NCI-H226 (cell line): ENCODE measurements at regions not wholly inside any gene's neighbourhood (a gene's known extent, or its start where the extent isn't known, plus 50 kb on each side); places are given as distances from the start of the nearest gene placed in this dataset.

ENCODE experiments used
- DNase-seq: peaks from one replicate; pipeline ENCODE4 v3.0.0-alpha.2; 2015

- no peak for DNase-seq
These were observed 153.5 kb upstream of the FOXF1 start for GRCh38 chr16:86356804-86357203.

- no peak for DNase-seq
These were observed 153.0 kb upstream of the FOXF1 start for GRCh38 chr16:86357303-86357702.

- no peak for DNase-seq
These were observed 152.4 kb upstream of the FOXF1 start for GRCh38 chr16:86357950-86358349.

GRCh38 chr16:86359571-86359970 is 150.8 kb upstream of the FOXF1 start:
- DNase-seq: no peak

- DNase-seq: no peak
These were observed 148.0 kb upstream of the FOXF1 start for GRCh38 chr16:86362155-86362849.

- DNase-seq: peak; percentile 86
These were observed 147.3 kb upstream of the FOXF1 start for GRCh38 chr16:86363057-86363490.

GRCh38 chr16:86363836-86364618 is 146.3 kb upstream of the FOXF1 start:
- DNase-seq: peak; percentile 60

GRCh38 chr16:86364653-86365380 is 145.5 kb upstream of the FOXF1 start:
- no peak for DNase-seq

- no peak for DNase-seq
These were observed 144.6 kb upstream of the FOXF1 start for GRCh38 chr16:86365513-86366273.

GRCh38 chr16:86366481-86366880 is 143.8 kb upstream of the FOXF1 start:
- DNase-seq: no peak

GRCh38 chr16:86367291-86368072 is 142.8 kb upstream of the FOXF1 start:
- DNase-seq: no peak

- DNase-seq: no peak
These were observed 142.1 kb upstream of the FOXF1 start for GRCh38 chr16:86368261-86368660.

- DNase-seq: no peak
These were observed 140.3 kb upstream of the FOXF1 start for GRCh38 chr16:86370062-86370461.

- DNase-seq: no peak
These were observed 139.1 kb upstream of the FOXF1 start for GRCh38 chr16:86371083-86371803.

- no peak for DNase-seq
These were observed 138.1 kb upstream of the FOXF1 start for GRCh38 chr16:86372193-86372592.

GRCh38 chr16:86373276-86373901 is 136.9 kb upstream of the FOXF1 start:
- DNase-seq: no peak

GRCh38 chr16:86374603-86375130 is 135.7 kb upstream of the FOXF1 start:
- DNase-seq: no peak

- no peak for DNase-seq
These were observed 135.0 kb upstream of the FOXF1 start for GRCh38 chr16:86375364-86375763.

- no peak for DNase-seq
These were observed 134.5 kb upstream of the FOXF1 start for GRCh38 chr16:86375851-86376250.

- no peak for DNase-seq
These were observed 133.5 kb upstream of the FOXF1 start for GRCh38 chr16:86376837-86377236.
